Fibroblast of upper back skin (primary cell): ENCODE measurements at regions not wholly inside any gene's neighbourhood (a gene's known extent, or its start where the extent isn't known, plus 50 kb on each side); places are given as distances from the start of the nearest gene placed in this dataset.

Experiments
- DNase-seq: peaks from one replicate; pipeline ENCODE4 v3.0.0-alpha.2; 2013

- DNase-seq: no peak
Measured at GRCh38 chr3:111359261-111360030, 182.6 kb upstream of the CD96 start.

GRCh38 chr3:111362381-111363009, 179.5 kb upstream of the CD96 start:
- DNase-seq: no peak

GRCh38 chr3:111366515-111366914, 175.5 kb upstream of the CD96 start:
- DNase-seq: no peak

- peak; percentile 21 for DNase-seq
Measured at GRCh38 chr3:111368056-111368455, 173.9 kb upstream of the CD96 start.

GRCh38 chr3:111369958-111370357, 172.0 kb upstream of the CD96 start:
- DNase-seq: no peak

- DNase-seq: no peak
Measured at GRCh38 chr3:111373239-111373638, 168.8 kb upstream of the CD96 start.

GRCh38 chr3:111373861-111374260, 168.1 kb upstream of the CD96 start:
- peak; percentile 19 for DNase-seq

GRCh38 chr3:111385971-111386495, 156.0 kb upstream of the CD96 start:
- DNase-seq: no peak

GRCh38 chr3:111392894-111393398, 149.1 kb upstream of the CD96 start:
- DNase-seq: no peak

GRCh38 chr3:111412656-111413055, 129.3 kb upstream of the CD96 start:
- DNase-seq: no peak

GRCh38 chr3:111414531-111414930, 127.5 kb upstream of the CD96 start:
- peak; percentile 20 for DNase-seq

- DNase-seq: no peak
Measured at GRCh38 chr3:111415018-111415417, 127.0 kb upstream of the CD96 start.

GRCh38 chr3:111418391-111418790, 123.6 kb upstream of the CD96 start:
- no peak for DNase-seq

- DNase-seq: no peak
Measured at GRCh38 chr3:111428301-111428700, 113.7 kb upstream of the CD96 start.

- DNase-seq: no peak
Measured at GRCh38 chr3:111434941-111435622, 106.9 kb upstream of the CD96 start.

- DNase-seq: no peak
Measured at GRCh38 chr3:111438283-111438682, 103.7 kb upstream of the CD96 start.

- DNase-seq: no peak
Measured at GRCh38 chr3:111454551-111454950, 87.4 kb upstream of the CD96 start.

- no peak for DNase-seq
Measured at GRCh38 chr3:111465081-111465670, 76.8 kb upstream of the CD96 start.

GRCh38 chr3:111470032-111470431, 72.0 kb upstream of the CD96 start:
- DNase-seq: no peak

GRCh38 chr3:111471831-111472230, 70.2 kb upstream of the CD96 start:
- peak; percentile 16 for DNase-seq

- DNase-seq: no peak
Measured at GRCh38 chr3:111472556-111472955, 69.4 kb upstream of the CD96 start.

- peak; percentile 12 for DNase-seq
Measured at GRCh38 chr3:111473550-111473949, 68.4 kb upstream of the CD96 start.

- no peak for DNase-seq
Measured at GRCh38 chr3:111476701-111477100, 65.3 kb upstream of the CD96 start.
